Endodermal cell (in vitro differentiated cells): ENCODE measurements at regions not wholly inside any gene's neighbourhood (a gene's known extent, or its start where the extent isn't known, plus 50 kb on each side); places are given as distances from the start of the nearest gene placed in this dataset.

Experiments
- DNase-seq: peaks from one replicate; pipeline ENCODE4 v3.0.0-alpha.2; 2017
- H3K27ac ChIP-seq: 2 replicates; pipeline ENCODE4 v1.5.1; 2013; ENCODE audit warnings: mild to moderate bottlenecking, low read depth, low read length, moderate library complexity
- H3K27me3 ChIP-seq: 2 replicates; pipeline ENCODE4 v1.6.1; 2013; ENCODE audit warnings: mild to moderate bottlenecking, low read length, moderate library complexity; ENCODE audit not compliant: insufficient read depth, control insufficient read depth, poor library complexity, severe bottlenecking
- H3K36me3 ChIP-seq: 2 replicates; pipeline ENCODE4 v1.7.0; 2013; ENCODE audit warnings: mild to moderate bottlenecking, low read length, moderate library complexity; ENCODE audit not compliant: control insufficient read depth, insufficient read depth
- H3K4me1 ChIP-seq: one replicate; pipeline ENCODE4 v1.7.0; 2013; ENCODE audit warnings: low read length; ENCODE audit not compliant: control insufficient read depth, insufficient read depth
- H3K4me3 ChIP-seq: 2 replicates; pipeline ENCODE4 v1.5.1; 2013; ENCODE audit warnings: mild to moderate bottlenecking, low read length, moderate library complexity
- H3K9ac ChIP-seq: 2 replicates; pipeline ENCODE4 v1.6.1; 2013; ENCODE audit warnings: mild to moderate bottlenecking, low read length, moderate library complexity; ENCODE audit not compliant: poor library complexity, severe bottlenecking; ENCODE audit errors: extremely low read depth
- H3K9me3 ChIP-seq: 2 replicates; pipeline ENCODE4 v1.6.1; 2013; ENCODE audit warnings: mild to moderate bottlenecking, low read length, moderate library complexity; ENCODE audit not compliant: control insufficient read depth
- H3K27ac Mint-ChIP-seq: 2 replicates; pipeline ENCODE4 v1.8.0; 2020; ENCODE audit warnings: mixed read lengths
- H3K27me3 Mint-ChIP-seq: 2 replicates; pipeline ENCODE4 v1.8.0; 2021; ENCODE audit warnings: mild to moderate bottlenecking, mixed read lengths; ENCODE audit not compliant: insufficient read depth
- H3K36me3 Mint-ChIP-seq: 2 replicates; pipeline ENCODE4 v1.8.0; 2020; ENCODE audit warnings: low read depth, mixed read lengths
- H3K4me1 Mint-ChIP-seq: 2 replicates; pipeline ENCODE4 v1.8.0; 2020; ENCODE audit warnings: mixed read lengths
- H3K4me3 Mint-ChIP-seq: 2 replicates; pipeline ENCODE4 v1.8.0; 2020; ENCODE audit warnings: mild to moderate bottlenecking, moderate library complexity, mixed read lengths
- H3K9me3 Mint-ChIP-seq: 2 replicates; pipeline ENCODE4 v1.8.0; 2020; ENCODE audit warnings: mild to moderate bottlenecking, mixed read lengths
- WGBS, 2 experiments: methylation state at CpG; one replicate each; pipeline versions ENCODE4 v1.1.5 to v1.1.7; 2013; ENCODE audit warnings: missing lambda C conversion rate in 2 of 2, mixed read lengths in 1 of 2; ENCODE audit not compliant: insufficient coverage in 1 of 2, insufficient read length in 1 of 2; 5-methylcytosine and 5-hydroxymethylcytosine counted together
- TF ChIP-seq, protein P1 (sequence below): fragments of 200-600 bp; sonication (generic); conservative IDR thresholded peaks from 2 replicates; pipeline ENCODE4 v1.5.0; 2021; ENCODE audit warnings: antibody characterized with exemption, mild to moderate bottlenecking

GRCh38 chr5:20556115-20556763 lies 568.2 kb upstream of the CDH18 start:
- Mint-ChIP-seq H3K36me3 (no peaks in the 10 kb centered on the region), H3K4me1 (no peaks in the 10 kb centered on the region), H3K9me3 (no peaks in the 10 kb centered on the region), H3K27me3 (no peaks in the 10 kb centered on the region), H3K4me3 (no peak overlapping the region), H3K27ac (no peak overlapping the region)
- Histone ChIP-seq H3K27me3 (no peaks in the 10 kb centered on the region), H3K36me3 (no peaks in the 10 kb centered on the region), H3K27ac (no peak overlapping the region), H3K9me3 (no peaks in the 10 kb centered on the region), H3K9ac (no peak overlapping the region), H3K4me1 (no peaks in the 10 kb centered on the region), H3K4me3 (no peak overlapping the region)
- no peak for DNase-seq
- 62 to 81% methylated on average over 4 to 6 of the region's 6 CpGs for WGBS, 2 experiments
- TF ChIP-seq, protein P1, sequence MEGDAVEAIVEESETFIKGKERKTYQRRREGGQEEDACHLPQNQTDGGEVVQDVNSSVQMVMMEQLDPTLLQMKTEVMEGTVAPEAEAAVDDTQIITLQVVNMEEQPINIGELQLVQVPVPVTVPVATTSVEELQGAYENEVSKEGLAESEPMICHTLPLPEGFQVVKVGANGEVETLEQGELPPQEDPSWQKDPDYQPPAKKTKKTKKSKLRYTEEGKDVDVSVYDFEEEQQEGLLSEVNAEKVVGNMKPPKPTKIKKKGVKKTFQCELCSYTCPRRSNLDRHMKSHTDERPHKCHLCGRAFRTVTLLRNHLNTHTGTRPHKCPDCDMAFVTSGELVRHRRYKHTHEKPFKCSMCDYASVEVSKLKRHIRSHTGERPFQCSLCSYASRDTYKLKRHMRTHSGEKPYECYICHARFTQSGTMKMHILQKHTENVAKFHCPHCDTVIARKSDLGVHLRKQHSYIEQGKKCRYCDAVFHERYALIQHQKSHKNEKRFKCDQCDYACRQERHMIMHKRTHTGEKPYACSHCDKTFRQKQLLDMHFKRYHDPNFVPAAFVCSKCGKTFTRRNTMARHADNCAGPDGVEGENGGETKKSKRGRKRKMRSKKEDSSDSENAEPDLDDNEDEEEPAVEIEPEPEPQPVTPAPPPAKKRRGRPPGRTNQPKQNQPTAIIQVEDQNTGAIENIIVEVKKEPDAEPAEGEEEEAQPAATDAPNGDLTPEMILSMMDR, result no peak

DNA sequence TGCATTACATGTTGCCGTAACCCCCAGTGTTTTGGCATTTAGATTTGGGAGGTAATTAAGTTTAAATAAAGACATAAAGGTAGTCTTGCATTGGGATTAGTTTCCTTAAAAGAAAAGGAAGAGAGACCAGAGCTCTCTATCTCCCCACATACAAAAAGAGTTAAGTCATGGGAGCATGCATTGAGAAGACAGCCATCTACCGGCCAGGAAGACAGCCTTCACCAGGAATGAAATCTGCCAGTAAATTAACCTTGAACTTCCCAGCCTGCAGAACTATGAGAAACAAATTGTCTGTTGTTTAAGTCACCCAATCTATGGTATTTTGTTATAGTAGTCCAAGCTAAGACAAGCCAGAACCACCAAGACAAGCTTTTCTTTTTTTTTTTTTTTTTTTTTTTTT lies 567.0 kb upstream of the CDH18 start:
- no peaks in the 10 kb centered on the region for H3K4me1 Mint-ChIP-seq
- H3K27ac Mint-ChIP-seq, result no peak overlapping the region
- Histone ChIP-seq H3K27ac (no peak overlapping the region), H3K4me1 (no peaks in the 10 kb centered on the region), H3K36me3 (no peaks in the 10 kb centered on the region), H3K27me3 (no peaks in the 10 kb centered on the region), H3K9ac (no peak overlapping the region), H3K9me3 (no peaks in the 10 kb centered on the region), H3K4me3 (no peak overlapping the region)
- no peak for DNase-seq
- H3K4me3 Mint-ChIP-seq, result no peak overlapping the region
- H3K27me3 Mint-ChIP-seq, result no peaks in the 10 kb centered on the region
- no peaks in the 10 kb centered on the region for H3K9me3 Mint-ChIP-seq
- H3K36me3 Mint-ChIP-seq, result no peaks in the 10 kb centered on the region
- WGBS, 2 experiments, result 90% methylated on average over 2 of the region's 2 CpGs; no CpG with 5 or more reads in 1 of the 2 experiments
- TF ChIP-seq, protein P1, result peak; percentile 53

DNA sequence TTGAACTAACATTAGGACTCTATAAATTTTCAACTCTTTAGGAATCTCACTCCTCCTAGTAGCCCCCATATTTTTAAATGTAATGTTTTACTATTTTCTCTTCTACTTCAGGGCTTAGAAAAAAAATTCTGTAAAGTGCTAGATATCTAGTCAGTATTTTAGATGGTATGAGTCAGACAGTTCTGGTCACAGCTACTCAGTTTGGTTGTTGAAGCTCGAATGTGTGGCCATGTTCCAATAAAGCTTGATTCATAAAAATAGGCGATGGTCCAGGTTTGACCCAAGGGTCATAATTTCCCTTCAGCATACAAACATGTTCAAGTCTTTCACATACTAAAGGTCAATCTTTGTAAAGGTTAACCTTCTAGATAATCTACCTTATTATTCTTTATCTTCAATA lies 566.0 kb upstream of the CDH18 start:
- Histone ChIP-seq H3K4me1 (no peaks in the 10 kb centered on the region), H3K36me3 (no peaks in the 10 kb centered on the region), H3K27me3 (no peaks in the 10 kb centered on the region), H3K4me3 (no peak overlapping the region), H3K9me3 (no peaks in the 10 kb centered on the region), H3K9ac (no peak overlapping the region), H3K27ac (no peak overlapping the region)
- H3K9me3 Mint-ChIP-seq, result no peaks in the 10 kb centered on the region
- no peak overlapping the region for H3K4me3 Mint-ChIP-seq
- 98 to 100% methylated on average over 2 of the region's 2 CpGs for WGBS, 2 experiments
- H3K36me3 Mint-ChIP-seq, result no peaks in the 10 kb centered on the region
- H3K4me1 Mint-ChIP-seq, result no peaks in the 10 kb centered on the region
- H3K27me3 Mint-ChIP-seq, result no peaks in the 10 kb centered on the region
- DNase-seq, result no peak
- TF ChIP-seq, protein P1, result no peak
- no peak overlapping the region for H3K27ac Mint-ChIP-seq
